ENCODE measurements at regions not wholly inside any gene's neighbourhood (a gene's known extent, or its start where the extent isn't known, plus 50 kb on each side); places are given as distances from the start of the nearest gene placed in this dataset.

DNA sequence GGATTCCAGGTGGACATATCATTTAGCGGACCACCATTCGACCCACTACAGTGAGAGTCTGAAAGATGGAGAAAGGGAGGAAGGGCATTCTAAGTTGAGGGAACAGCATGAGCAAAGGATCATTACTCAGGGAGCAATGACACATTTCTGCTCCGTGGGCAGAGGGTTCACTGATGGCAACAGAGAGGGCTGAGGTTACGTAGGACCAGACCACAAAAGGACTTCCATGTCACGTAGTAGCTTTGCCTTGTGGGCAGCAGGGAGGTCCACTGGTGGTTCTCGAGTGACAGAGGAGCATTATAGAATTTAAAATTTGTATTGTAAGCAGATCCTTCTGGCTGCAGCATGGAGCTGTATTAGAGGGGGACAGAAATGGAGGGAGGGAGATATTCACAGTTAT is 109.7 kb upstream of the NAV2 start:
- Histone ChIP-seq H3K79me2 (no peaks in the 10 kb centered on the region), H3K9me3 (ENCODE audit: low read depth) (no peaks in the 10 kb centered on the region), H3K4me1 (ENCODE audit: insufficient read depth) (peaks cover 5% of the 10 kb centered on the region), H3K4me3 (no peak overlapping the region), H3K36me3 (replicated peaks; ENCODE audit: insufficient read depth, low read depth) (no peaks in the 10 kb centered on the region), H3K4me2 (no peak overlapping the region), H3K9me2 (replicated peaks; ENCODE audit: insufficient read depth) (no peaks in the 10 kb centered on the region), H4K20me1 (ENCODE audit: insufficient read depth, poor library complexity, severe bottlenecking) (no peaks in the 10 kb centered on the region), H3K27ac (no peak overlapping the region), H3K27me3 (no peaks in the 10 kb centered on the region), H2AFZ (no peak overlapping the region)
- TF ChIP-seq EZH2phosphoT487 (IDR thresholded peaks at IDR 0.05; ENCODE audit: low read depth, severe bottlenecking, unreplicated experiment) (no peak), EZH2 (IDR thresholded peaks at IDR 0.05; ENCODE audit: borderline replicate concordance) (no peak)
- TF ChIP-seq, protein P1, sequence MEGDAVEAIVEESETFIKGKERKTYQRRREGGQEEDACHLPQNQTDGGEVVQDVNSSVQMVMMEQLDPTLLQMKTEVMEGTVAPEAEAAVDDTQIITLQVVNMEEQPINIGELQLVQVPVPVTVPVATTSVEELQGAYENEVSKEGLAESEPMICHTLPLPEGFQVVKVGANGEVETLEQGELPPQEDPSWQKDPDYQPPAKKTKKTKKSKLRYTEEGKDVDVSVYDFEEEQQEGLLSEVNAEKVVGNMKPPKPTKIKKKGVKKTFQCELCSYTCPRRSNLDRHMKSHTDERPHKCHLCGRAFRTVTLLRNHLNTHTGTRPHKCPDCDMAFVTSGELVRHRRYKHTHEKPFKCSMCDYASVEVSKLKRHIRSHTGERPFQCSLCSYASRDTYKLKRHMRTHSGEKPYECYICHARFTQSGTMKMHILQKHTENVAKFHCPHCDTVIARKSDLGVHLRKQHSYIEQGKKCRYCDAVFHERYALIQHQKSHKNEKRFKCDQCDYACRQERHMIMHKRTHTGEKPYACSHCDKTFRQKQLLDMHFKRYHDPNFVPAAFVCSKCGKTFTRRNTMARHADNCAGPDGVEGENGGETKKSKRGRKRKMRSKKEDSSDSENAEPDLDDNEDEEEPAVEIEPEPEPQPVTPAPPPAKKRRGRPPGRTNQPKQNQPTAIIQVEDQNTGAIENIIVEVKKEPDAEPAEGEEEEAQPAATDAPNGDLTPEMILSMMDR (IDR thresholded peaks at IDR 0.05; ENCODE audit: poor library complexity) = no peak
- DNase-seq (ENCODE audit: low spot score) = no peak
- 94% methylated on average over 6 of the region's 6 CpGs for WGBS (ENCODE audit: low lambda C conversion rate, missing lambda C conversion rate)

DNA sequence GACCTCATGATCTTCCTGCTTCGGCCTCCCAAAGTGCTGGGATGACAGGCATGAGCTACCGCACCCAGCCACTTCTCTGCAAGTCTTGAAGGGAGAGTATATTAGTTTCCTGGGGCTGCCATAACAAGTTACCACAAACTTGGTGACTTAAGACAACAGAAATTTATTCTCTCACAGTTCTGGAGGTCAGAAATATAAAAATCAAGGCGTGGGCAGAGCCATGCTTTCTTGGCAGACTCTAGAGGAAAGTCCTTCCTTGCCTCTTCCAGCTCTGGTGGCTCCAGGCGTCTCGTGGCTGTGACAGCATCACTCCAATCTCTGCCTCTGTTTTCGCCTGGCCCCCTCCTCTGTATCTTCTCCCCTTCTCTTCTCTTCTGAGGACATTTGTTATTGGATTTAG is 110.2 kb upstream of the NAV2 start:
- H3K79me2 ChIP-seq = no peaks in the 10 kb centered on the region
- DNase-seq (ENCODE audit: low spot score) = no peak
- H3K36me3 ChIP-seq (replicated peaks; ENCODE audit: insufficient read depth, low read depth) = no peaks in the 10 kb centered on the region
- H4K20me1 ChIP-seq (ENCODE audit: insufficient read depth, poor library complexity, severe bottlenecking) = no peaks in the 10 kb centered on the region
- no peak overlapping the region for H3K4me2 ChIP-seq
- no peak overlapping the region for H3K27ac ChIP-seq
- no peak overlapping the region for H2AFZ ChIP-seq
- TF ChIP-seq, protein P1 (IDR thresholded peaks at IDR 0.05; ENCODE audit: poor library complexity) = no peak
- no peak for TF ChIP-seq EZH2 (IDR thresholded peaks at IDR 0.05; ENCODE audit: borderline replicate concordance)
- no peak for TF ChIP-seq EZH2phosphoT487 (IDR thresholded peaks at IDR 0.05; ENCODE audit: low read depth, severe bottlenecking, unreplicated experiment)
- H3K4me3 ChIP-seq = no peak overlapping the region
- no peaks in the 10 kb centered on the region for H3K9me3 ChIP-seq (ENCODE audit: low read depth)
- H3K9me2 ChIP-seq (replicated peaks; ENCODE audit: insufficient read depth) = no peaks in the 10 kb centered on the region
- no peaks in the 10 kb centered on the region for H3K27me3 ChIP-seq
- WGBS (ENCODE audit: low lambda C conversion rate, missing lambda C conversion rate) = 91% methylated on average over 6 of the region's 6 CpGs
- peaks cover 5% of the 10 kb centered on the region for H3K4me1 ChIP-seq (ENCODE audit: insufficient read depth)

GRCh38 chr11:19601235-19601634 is 111.4 kb upstream of the NAV2 start:
- no peaks in the 10 kb centered on the region for H3K9me2 ChIP-seq (replicated peaks; ENCODE audit: insufficient read depth)
- no peaks in the 10 kb centered on the region for H3K9me3 ChIP-seq (ENCODE audit: low read depth)
- TF ChIP-seq, protein P1 (IDR thresholded peaks at IDR 0.05; ENCODE audit: poor library complexity) = no peak
- no peak for TF ChIP-seq EZH2 (IDR thresholded peaks at IDR 0.05; ENCODE audit: borderline replicate concordance)
- TF ChIP-seq EZH2phosphoT487 (IDR thresholded peaks at IDR 0.05; ENCODE audit: low read depth, severe bottlenecking, unreplicated experiment) = no peak
- WGBS (ENCODE audit: low lambda C conversion rate, missing lambda C conversion rate) = 100% methylated on average over 2 of the region's 2 CpGs
- no peaks in the 10 kb centered on the region for H4K20me1 ChIP-seq (ENCODE audit: insufficient read depth, poor library complexity, severe bottlenecking)
- H3K36me3 ChIP-seq (replicated peaks; ENCODE audit: insufficient read depth, low read depth) = no peaks in the 10 kb centered on the region
- peaks cover 5% of the 10 kb centered on the region for H3K4me1 ChIP-seq (ENCODE audit: insufficient read depth)
- no peak overlapping the region for H3K4me2 ChIP-seq
- H3K27ac ChIP-seq = no peak overlapping the region
- H2AFZ ChIP-seq = no peak overlapping the region
- no peaks in the 10 kb centered on the region for H3K27me3 ChIP-seq
- no peaks in the 10 kb centered on the region for H3K79me2 ChIP-seq
- no peak for DNase-seq (ENCODE audit: low spot score)
- H3K4me3 ChIP-seq = no peak overlapping the region

DNA sequence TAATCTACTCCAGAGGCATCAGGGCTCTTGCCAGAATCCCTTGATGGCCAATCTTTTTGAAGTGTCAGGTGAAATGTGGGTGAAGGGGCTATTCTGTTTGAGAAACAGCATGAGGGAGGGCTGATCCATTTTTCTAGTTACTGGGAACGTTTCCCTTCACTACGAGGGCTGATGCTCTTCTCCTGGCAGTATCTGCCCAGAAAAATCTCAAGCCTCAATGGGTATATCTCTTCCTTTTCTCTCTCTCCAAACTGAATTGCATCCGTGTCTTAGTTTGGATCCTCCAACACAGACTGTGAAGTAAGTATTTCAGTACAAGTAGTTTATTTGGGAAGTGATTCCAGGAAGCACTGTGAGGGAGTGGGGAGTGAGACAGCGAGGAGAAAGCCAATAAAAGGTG is 113.0 kb upstream of the NAV2 start:
- DNase-seq (ENCODE audit: low spot score) = no peak
- no peak overlapping the region for H3K4me2 ChIP-seq
- no peaks in the 10 kb centered on the region for H3K9me3 ChIP-seq (ENCODE audit: low read depth)
- 31% methylated on average over 4 of the region's 4 CpGs for WGBS (ENCODE audit: low lambda C conversion rate, missing lambda C conversion rate)
- H4K20me1 ChIP-seq (ENCODE audit: insufficient read depth, poor library complexity, severe bottlenecking) = no peaks in the 10 kb centered on the region
- peaks cover 5% of the 10 kb centered on the region for H3K4me1 ChIP-seq (ENCODE audit: insufficient read depth)
- H3K79me2 ChIP-seq = no peaks in the 10 kb centered on the region
- no peak overlapping the region for H3K4me3 ChIP-seq
- H3K27ac ChIP-seq = peak overlapping the region; percentile 52
- no peaks in the 10 kb centered on the region for H3K27me3 ChIP-seq
- TF ChIP-seq EZH2 (IDR thresholded peaks at IDR 0.05; ENCODE audit: borderline replicate concordance) (no peak), EZH2phosphoT487 (IDR thresholded peaks at IDR 0.05; ENCODE audit: low read depth, severe bottlenecking, unreplicated experiment) (no peak)
- TF ChIP-seq, protein P1 (IDR thresholded peaks at IDR 0.05; ENCODE audit: poor library complexity) = no peak
- H3K36me3 ChIP-seq (replicated peaks; ENCODE audit: insufficient read depth, low read depth) = no peaks in the 10 kb centered on the region
- H3K9me2 ChIP-seq (replicated peaks; ENCODE audit: insufficient read depth) = no peaks in the 10 kb centered on the region
- H2AFZ ChIP-seq = no peak overlapping the region
